Panc1 (cell line): ENCODE measurements at regions not wholly inside any gene's neighbourhood (a gene's known extent, or its start where the extent isn't known, plus 50 kb on each side); places are given as distances from the start of the nearest gene placed in this dataset.

ENCODE experiments used
- CTCF ChIP-seq: fragments of 450-650 bp; IDR thresholded peaks from 2 replicates; pipeline ENCODE4 v1.5.1; 2017; ENCODE audit warnings: mild to moderate bottlenecking
- POLR2AphosphoS5 ChIP-seq: IDR thresholded peaks from 2 replicates; pipeline ENCODE4 v1.6.1; 2012; ENCODE audit warnings: mild to moderate bottlenecking, low read depth, low read length, moderate library complexity
- REST ChIP-seq, 2 experiments: IDR thresholded peaks; 2 replicates each; pipeline ENCODE4 v1.6.1; 2011 to 2012; ENCODE audit warnings: low read depth in 2 of 2, control low read depth in 1 of 2, low read length in 1 of 2, mild to moderate bottlenecking in 1 of 2, moderate library complexity in 1 of 2; ENCODE audit not compliant: insufficient read depth in 1 of 2
- SIN3A ChIP-seq: IDR thresholded peaks from 2 replicates; pipeline ENCODE4 v1.6.1; 2012; ENCODE audit warnings: low read depth, mild to moderate bottlenecking, low read length, moderate library complexity, borderline replicate concordance; ENCODE audit not compliant: insufficient read depth
- TCF7L2 ChIP-seq: IDR thresholded peaks from 2 replicates; pipeline ENCODE4 v1.6.1; 2011; ENCODE audit warnings: mild to moderate bottlenecking, low read depth, low read length, inconsistent platforms

GRCh38 chr1:55685560-55685959, 470.4 kb upstream of the USP24 start:
- TF ChIP-seq CTCF = no peak
- TF ChIP-seq POLR2AphosphoS5 = no peak
- TF ChIP-seq REST (IDR thresholded peaks at IDR 0.05; ENCODE audit: insufficient read depth in 1 of 2, low read depth in 2 of 2, low read length in 1 of 2) = no peak
- no peak for TF ChIP-seq SIN3A
- TF ChIP-seq TCF7L2 = no peak
